GM23338 (cell line): ENCODE measurements at regions not wholly inside any gene's neighbourhood (a gene's known extent, or its start where the extent isn't known, plus 50 kb on each side); places are given as distances from the start of the nearest gene placed in this dataset.

Source experiments
- ATAC-seq: fragments of 200-7000 bp; cut with Tn5 transposase; 3 replicates; pipeline ENCODE4 v1.9.1; 2020
- DNase-seq: peaks from one replicate; pipeline ENCODE4 v3.0.0-alpha.2; 2015; ENCODE audit warnings: low spot score
- H2AFZ ChIP-seq: fragments of 200-600 bp; sonication (generic); 2 replicates; pipeline ENCODE4 v1.8.0; 2016; ENCODE audit warnings: antibody characterized with exemption, mild to moderate bottlenecking, moderate library complexity
- H3F3A ChIP-seq: fragments of 200-600 bp; sonication (generic); replicated peaks from 2 replicates; pipeline ENCODE4 v1.8.0; 2017; ENCODE audit warnings: antibody characterized with exemption, mixed run types, low read depth
- H3K27ac ChIP-seq: fragments of 200-600 bp; sonication (generic); 2 replicates; pipeline ENCODE4 v1.6.1; 2016; ENCODE audit warnings: low read depth
- H3K27me3 ChIP-seq: fragments of 200-600 bp; sonication (generic); 2 replicates; pipeline ENCODE4 v1.8.0; 2016; ENCODE audit warnings: mild to moderate bottlenecking, mixed run types, moderate library complexity; ENCODE audit not compliant: insufficient read depth
- H3K36me3 ChIP-seq: fragments of 200-600 bp; sonication (generic); 2 replicates; pipeline ENCODE4 v1.8.0; 2016; ENCODE audit warnings: mild to moderate bottlenecking; ENCODE audit not compliant: insufficient read depth
- H3K4me1 ChIP-seq: fragments of 200-600 bp; sonication (generic); 2 replicates; pipeline ENCODE4 v1.8.0; 2016; ENCODE audit warnings: mild to moderate bottlenecking, moderate library complexity; ENCODE audit not compliant: insufficient read depth
- H3K4me2 ChIP-seq: fragments of 200-600 bp; sonication (generic); 2 replicates; pipeline ENCODE4 v1.7.1; 2017; ENCODE audit warnings: mixed run types
- H3K4me3 ChIP-seq: fragments of 200-600 bp; sonication (generic); 2 replicates; pipeline ENCODE4 v1.6.1; 2016; ENCODE audit warnings: mixed run types
- H3K79me2 ChIP-seq: fragments of 200-600 bp; sonication (generic); replicated peaks from 2 replicates; pipeline ENCODE4 v1.8.0; 2017; ENCODE audit warnings: mild to moderate bottlenecking; ENCODE audit not compliant: insufficient read depth
- H3K9me2 ChIP-seq: fragments of 200-600 bp; sonication (generic); 2 replicates; pipeline ENCODE4 v1.8.0; 2017; ENCODE audit not compliant: insufficient read depth
- H4K20me1 ChIP-seq: fragments of 200-600 bp; sonication (generic); replicated peaks from 2 replicates; pipeline ENCODE4 v1.8.0; 2017; ENCODE audit warnings: mild to moderate bottlenecking; ENCODE audit not compliant: insufficient read depth
- H3K27ac Mint-ChIP-seq: 2 replicates; pipeline ENCODE4 v1.8.0; 2020; ENCODE audit warnings: inconsistent platforms, mild to moderate bottlenecking, moderate library complexity, mixed read lengths
- H3K27me3 Mint-ChIP-seq: 3 replicates; pipeline ENCODE4 v1.8.0; 2022; ENCODE audit warnings: low read depth, mild to moderate bottlenecking, moderate library complexity, mixed read lengths, inconsistent platforms; ENCODE audit not compliant: insufficient read depth, poor library complexity
- H3K36me3 Mint-ChIP-seq: 3 replicates; pipeline ENCODE4 v1.8.0; 2021; ENCODE audit warnings: low read depth, mild to moderate bottlenecking, inconsistent platforms, moderate library complexity, mixed read lengths
- H3K4me1 Mint-ChIP-seq: 3 replicates; pipeline ENCODE4 v1.8.0; 2020; ENCODE audit warnings: mild to moderate bottlenecking, inconsistent platforms, mixed read lengths
- H3K4me3 Mint-ChIP-seq: 3 replicates; pipeline ENCODE4 v1.8.0; 2021; ENCODE audit warnings: moderate library complexity, mild to moderate bottlenecking, inconsistent platforms, mixed read lengths
- H3K9me3 Mint-ChIP-seq: 3 replicates; pipeline ENCODE4 v1.8.0; 2020; ENCODE audit warnings: moderate library complexity, mild to moderate bottlenecking, inconsistent platforms, mixed read lengths
- CREB1 ChIP-seq: fragments of 250-450 bp; sonication (Bioruptor Pico); IDR thresholded peaks from 2 replicates; pipeline ENCODE4 v1.5.0; 2020; ENCODE audit warnings: low read depth, mild to moderate bottlenecking, moderate library complexity
- EZH2 ChIP-seq: fragments of 200-600 bp; sonication (generic); IDR thresholded peaks from one replicate; pipeline ENCODE4 v1.8.0; 2017; ENCODE audit warnings: antibody characterized with exemption, mild to moderate bottlenecking, low read depth; ENCODE audit not compliant: unreplicated experiment
- EZH2phosphoT487 ChIP-seq: fragments of 200-600 bp; sonication (generic); IDR thresholded peaks from one replicate; pipeline ENCODE4 v1.8.1; 2018; ENCODE audit warnings: antibody characterized with exemption; ENCODE audit not compliant: unreplicated experiment
- JUNB ChIP-seq: IDR thresholded peaks from one replicate; pipeline ENCODE4 v1.6.1; 2016; ENCODE audit warnings: antibody characterized with exemption; ENCODE audit not compliant: unreplicated experiment
- NANOG ChIP-seq: IDR thresholded peaks from 2 replicates; pipeline ENCODE4 v1.6.1; 2016; ENCODE audit warnings: antibody characterized with exemption, borderline replicate concordance
- STAT1 ChIP-seq: IDR thresholded peaks from one replicate; pipeline ENCODE4 v1.6.1; 2016; ENCODE audit warnings: antibody characterized with exemption; ENCODE audit not compliant: unreplicated experiment
- ZNF331 ChIP-seq: fragments of 250-450 bp; sonication (Bioruptor Pico); IDR thresholded peaks from 2 replicates; pipeline ENCODE4 v1.5.0; 2020; ENCODE audit warnings: low read depth, mild to moderate bottlenecking, moderate library complexity
- ZNF462 ChIP-seq: fragments of 250-450 bp; sonication (Bioruptor Pico); IDR thresholded peaks from 2 replicates; pipeline ENCODE4 v1.5.0; 2020; ENCODE audit warnings: mild to moderate bottlenecking, moderate library complexity
- TF ChIP-seq, protein P1 (sequence below): IDR thresholded peaks from 2 replicates; pipeline ENCODE4 v1.6.1; 2016; ENCODE audit warnings: antibody characterized with exemption
- TF ChIP-seq, protein P2 (sequence below): IDR thresholded peaks from one replicate; pipeline ENCODE4 v1.6.1; 2018; ENCODE audit warnings: antibody characterized with exemption; ENCODE audit not compliant: unreplicated experiment
- TF ChIP-seq, protein P3 (sequence below), 2 experiments: fragments of 200-600 bp in 1 of 2; sonication (generic) in 1 of 2; conservative IDR thresholded peaks; 2 replicates each; pipeline versions ENCODE4 v1.5.1 to v1.6.1; 2016 to 2017; ENCODE audit warnings: antibody characterized with exemption in 2 of 2, low read depth in 2 of 2, mild to moderate bottlenecking in 2 of 2, moderate library complexity in 1 of 2

GRCh38 chr3:109242187-109242523, 74.2 kb downstream of the DPPA2 start:
- 0 out of 2 replicates have a peak, but pooled peaks cover 4% of the 10 kb centered on the region for H3K9me2 ChIP-seq
- Mint-ChIP-seq H3K27ac (no peak overlapping the region), H3K9me3 (peaks cover 9% of the 10 kb centered on the region; the same call in 2 of the 3 replicates), H3K4me3 (no peak overlapping the region), H3K4me1 (peaks cover 6% of the 10 kb centered on the region; the same call in 2 of the 3 replicates), H3K27me3 (peaks cover 3% of the 10 kb centered on the region), H3K36me3 (no peaks in the 10 kb centered on the region)
- no peak for DNase-seq
- no peaks in the 10 kb centered on the region for H4K20me1 ChIP-seq
- H3K36me3 ChIP-seq, result no peaks in the 10 kb centered on the region
- ATAC-seq, result no peak
- no peaks in the 10 kb centered on the region for H3K4me1 ChIP-seq
- H3K4me2 ChIP-seq, result no peak overlapping the region
- no peaks in the 10 kb centered on the region for H3K27me3 ChIP-seq
- H3F3A ChIP-seq, result no peaks in the 10 kb centered on the region
- no peak for TF ChIP-seq EZH2phosphoT487
- no peak for TF ChIP-seq EZH2
- TF ChIP-seq ZNF462, result no peak
- TF ChIP-seq, protein P1, sequence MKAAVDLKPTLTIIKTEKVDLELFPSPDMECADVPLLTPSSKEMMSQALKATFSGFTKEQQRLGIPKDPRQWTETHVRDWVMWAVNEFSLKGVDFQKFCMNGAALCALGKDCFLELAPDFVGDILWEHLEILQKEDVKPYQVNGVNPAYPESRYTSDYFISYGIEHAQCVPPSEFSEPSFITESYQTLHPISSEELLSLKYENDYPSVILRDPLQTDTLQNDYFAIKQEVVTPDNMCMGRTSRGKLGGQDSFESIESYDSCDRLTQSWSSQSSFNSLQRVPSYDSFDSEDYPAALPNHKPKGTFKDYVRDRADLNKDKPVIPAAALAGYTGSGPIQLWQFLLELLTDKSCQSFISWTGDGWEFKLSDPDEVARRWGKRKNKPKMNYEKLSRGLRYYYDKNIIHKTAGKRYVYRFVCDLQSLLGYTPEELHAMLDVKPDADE, result no peak
- TF ChIP-seq ZNF331, result no peak
- TF ChIP-seq, protein P2, sequence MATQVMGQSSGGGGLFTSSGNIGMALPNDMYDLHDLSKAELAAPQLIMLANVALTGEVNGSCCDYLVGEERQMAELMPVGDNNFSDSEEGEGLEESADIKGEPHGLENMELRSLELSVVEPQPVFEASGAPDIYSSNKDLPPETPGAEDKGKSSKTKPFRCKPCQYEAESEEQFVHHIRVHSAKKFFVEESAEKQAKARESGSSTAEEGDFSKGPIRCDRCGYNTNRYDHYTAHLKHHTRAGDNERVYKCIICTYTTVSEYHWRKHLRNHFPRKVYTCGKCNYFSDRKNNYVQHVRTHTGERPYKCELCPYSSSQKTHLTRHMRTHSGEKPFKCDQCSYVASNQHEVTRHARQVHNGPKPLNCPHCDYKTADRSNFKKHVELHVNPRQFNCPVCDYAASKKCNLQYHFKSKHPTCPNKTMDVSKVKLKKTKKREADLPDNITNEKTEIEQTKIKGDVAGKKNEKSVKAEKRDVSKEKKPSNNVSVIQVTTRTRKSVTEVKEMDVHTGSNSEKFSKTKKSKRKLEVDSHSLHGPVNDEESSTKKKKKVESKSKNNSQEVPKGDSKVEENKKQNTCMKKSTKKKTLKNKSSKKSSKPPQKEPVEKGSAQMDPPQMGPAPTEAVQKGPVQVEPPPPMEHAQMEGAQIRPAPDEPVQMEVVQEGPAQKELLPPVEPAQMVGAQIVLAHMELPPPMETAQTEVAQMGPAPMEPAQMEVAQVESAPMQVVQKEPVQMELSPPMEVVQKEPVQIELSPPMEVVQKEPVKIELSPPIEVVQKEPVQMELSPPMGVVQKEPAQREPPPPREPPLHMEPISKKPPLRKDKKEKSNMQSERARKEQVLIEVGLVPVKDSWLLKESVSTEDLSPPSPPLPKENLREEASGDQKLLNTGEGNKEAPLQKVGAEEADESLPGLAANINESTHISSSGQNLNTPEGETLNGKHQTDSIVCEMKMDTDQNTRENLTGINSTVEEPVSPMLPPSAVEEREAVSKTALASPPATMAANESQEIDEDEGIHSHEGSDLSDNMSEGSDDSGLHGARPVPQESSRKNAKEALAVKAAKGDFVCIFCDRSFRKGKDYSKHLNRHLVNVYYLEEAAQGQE, result no peak
- TF ChIP-seq NANOG, result no peak
- no peak for TF ChIP-seq JUNB
- TF ChIP-seq STAT1, result no peak
- TF ChIP-seq CREB1, result no peak
- TF ChIP-seq, protein P3, sequence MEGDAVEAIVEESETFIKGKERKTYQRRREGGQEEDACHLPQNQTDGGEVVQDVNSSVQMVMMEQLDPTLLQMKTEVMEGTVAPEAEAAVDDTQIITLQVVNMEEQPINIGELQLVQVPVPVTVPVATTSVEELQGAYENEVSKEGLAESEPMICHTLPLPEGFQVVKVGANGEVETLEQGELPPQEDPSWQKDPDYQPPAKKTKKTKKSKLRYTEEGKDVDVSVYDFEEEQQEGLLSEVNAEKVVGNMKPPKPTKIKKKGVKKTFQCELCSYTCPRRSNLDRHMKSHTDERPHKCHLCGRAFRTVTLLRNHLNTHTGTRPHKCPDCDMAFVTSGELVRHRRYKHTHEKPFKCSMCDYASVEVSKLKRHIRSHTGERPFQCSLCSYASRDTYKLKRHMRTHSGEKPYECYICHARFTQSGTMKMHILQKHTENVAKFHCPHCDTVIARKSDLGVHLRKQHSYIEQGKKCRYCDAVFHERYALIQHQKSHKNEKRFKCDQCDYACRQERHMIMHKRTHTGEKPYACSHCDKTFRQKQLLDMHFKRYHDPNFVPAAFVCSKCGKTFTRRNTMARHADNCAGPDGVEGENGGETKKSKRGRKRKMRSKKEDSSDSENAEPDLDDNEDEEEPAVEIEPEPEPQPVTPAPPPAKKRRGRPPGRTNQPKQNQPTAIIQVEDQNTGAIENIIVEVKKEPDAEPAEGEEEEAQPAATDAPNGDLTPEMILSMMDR (conservative IDR thresholded peaks at IDR 0.05; ENCODE audit: low read depth in 2 of 2), result no peak
- H3K79me2 ChIP-seq, result no peaks in the 10 kb centered on the region
- no peak overlapping the region for H2AFZ ChIP-seq
- no peak overlapping the region for H3K4me3 ChIP-seq
- no peak overlapping the region for H3K27ac ChIP-seq
